PC-3 (cell line): ENCODE measurements at regions not wholly inside any gene's neighbourhood (a gene's known extent, or its start where the extent isn't known, plus 50 kb on each side); places are given as distances from the start of the nearest gene placed in this dataset.

Source experiments
- ATAC-seq: fragments of 200-7000 bp; cut with Tn5 transposase; 2 replicates; pipeline ENCODE4 v1.9.1; 2020; ENCODE audit warnings: mild to moderate bottlenecking, moderate library complexity
- BruUV-seq: library from RNA; stranded (reverse); fragments of 400-500 nt; replicated peaks from 2 replicates; lab custom pipeline; 2021; lab: Mats Ljungman, UMichigan
- CTCF ChIA-PET: fragments of 300-600 bp; sonication (Branson Sonifier 250); formaldehyde crosslinking; loops from one replicate; lab custom pipeline; 2022; ENCODE audit warnings: antibody characterized with exemption; lab: Charles Lee
- POLR2A ChIA-PET: fragments of 300-600 bp; sonication (Branson Sonifier 250); formaldehyde crosslinking; loops from one replicate; lab custom pipeline; 2022; ENCODE audit warnings: antibody characterized with exemption; ENCODE audit not compliant: unreplicated experiment; lab: Charles Lee
- DNase-seq: peaks from one replicate; pipeline ENCODE4 v3.0.0-alpha.2; 2015
- H2AFZ ChIP-seq: fragments of 300-600 bp; sonication (generic); 2 replicates; pipeline ENCODE4 v1.6.0; 2016; ENCODE audit warnings: antibody characterized with exemption, low read length
- H3F3A ChIP-seq: fragments of 300-600 bp; sonication (generic); one replicate; pipeline ENCODE4 v1.6.0; 2017; ENCODE audit warnings: antibody characterized with exemption, low read length, control low read depth, mild to moderate bottlenecking; ENCODE audit not compliant: unreplicated experiment
- H3K27ac ChIP-seq: fragments of 300-600 bp; sonication (generic); 2 replicates; pipeline ENCODE4 v1.5.1; 2016; ENCODE audit warnings: mild to moderate bottlenecking, low read length
- H3K27me3 ChIP-seq: fragments of 300-600 bp; sonication (generic); 2 replicates; pipeline ENCODE4 v1.6.1; 2016; ENCODE audit warnings: low read length, mixed read lengths
- H3K36me3 ChIP-seq: fragments of 300-600 bp; sonication (generic); 2 replicates; pipeline ENCODE4 v1.6.1; 2016; ENCODE audit warnings: low read depth, mixed run types, low read length, mixed read lengths
- H3K4me1 ChIP-seq: fragments of 300-600 bp; sonication (generic); 2 replicates; pipeline ENCODE4 v1.5.1; 2016; ENCODE audit warnings: low read length; ENCODE audit not compliant: insufficient read depth
- H3K4me2 ChIP-seq: fragments of 300-600 bp; sonication (generic); 2 replicates; pipeline ENCODE4 v1.6.0; 2016; ENCODE audit warnings: low read length
- H3K4me3 ChIP-seq: fragments of 300-600 bp; sonication (generic); 2 replicates; pipeline ENCODE4 v1.5.1; 2016; ENCODE audit warnings: mild to moderate bottlenecking, low read length, mixed read lengths
- H3K79me2 ChIP-seq: fragments of 300-600 bp; sonication (generic); 2 replicates; pipeline ENCODE4 v1.6.1; 2017; ENCODE audit warnings: low read length, mixed read lengths
- H3K9ac ChIP-seq: fragments of 300-600 bp; sonication (generic); 2 replicates; pipeline ENCODE4 v1.6.0; 2016; ENCODE audit warnings: mild to moderate bottlenecking, low read length
- H3K9me2 ChIP-seq: fragments of 300-600 bp; sonication (generic); replicated peaks from 2 replicates; pipeline ENCODE4 v1.6.1; 2016; ENCODE audit warnings: mixed run types, low read length, mixed read lengths
- H3K9me3 ChIP-seq: fragments of 300-600 bp; sonication (generic); 2 replicates; pipeline ENCODE4 v1.6.1; 2016; ENCODE audit warnings: low read length, mixed read lengths
- H4K20me1 ChIP-seq: fragments of 300-600 bp; sonication (generic); 2 replicates; pipeline ENCODE4 v1.6.1; 2016; ENCODE audit warnings: low read length, mixed read lengths
- EZH2 ChIP-seq: fragments of 300-600 bp; sonication (generic); IDR thresholded peaks from one replicate; pipeline ENCODE4 v1.6.1; 2017; ENCODE audit warnings: antibody characterized with exemption, mild to moderate bottlenecking, low read length; ENCODE audit not compliant: unreplicated experiment
- EZH2phosphoT487 ChIP-seq: fragments of 300-600 bp; sonication (generic); IDR thresholded peaks from 2 replicates; pipeline ENCODE4 v1.6.1; 2018; ENCODE audit warnings: mild to moderate bottlenecking, antibody characterized with exemption, low read length, borderline replicate concordance
- intact Hi-C: fragments of 100-400 bp; cut with micrococcal nuclease; formaldehyde crosslinking; loops from 2 replicates; pipeline ENCODE4 v1.9.0; 2023
- TF ChIP-seq, protein P1 (sequence below): fragments of 300-600 bp; sonication (generic); conservative IDR thresholded peaks from 2 replicates; pipeline ENCODE4 v1.5.1; 2017; ENCODE audit warnings: antibody characterized with exemption, low read depth, mild to moderate bottlenecking, low read length

DNA sequence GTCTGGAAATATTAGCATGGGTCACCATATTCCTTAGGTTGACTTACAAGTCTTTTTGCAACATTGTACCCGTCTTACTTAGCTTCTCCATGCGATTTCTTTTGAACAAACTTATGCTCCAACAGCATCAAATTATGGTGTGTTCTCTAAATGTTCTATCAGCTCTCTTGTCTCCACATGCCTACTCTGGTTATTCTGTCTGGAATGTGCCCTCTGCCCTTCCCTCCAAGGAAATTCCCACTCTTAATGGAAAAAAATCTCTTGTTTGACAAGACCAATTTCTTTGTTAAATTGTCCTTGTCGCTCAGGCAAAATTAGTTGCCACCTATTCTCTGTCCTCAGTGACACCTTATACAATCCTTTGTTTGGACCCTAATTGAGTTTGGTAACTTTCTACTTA, 522.8 kb upstream of the LUZP2 start:
- H3K9me2 ChIP-seq = no peaks in the 10 kb centered on the region
- intact Hi-C loops = no loop called here
- no peaks in the 10 kb centered on the region for H3F3A ChIP-seq
- H3K9ac ChIP-seq = no peak overlapping the region
- H3K4me3 ChIP-seq = no peak overlapping the region
- no peak for ATAC-seq
- no peaks in the 10 kb centered on the region for H3K9me3 ChIP-seq
- no peaks in the 10 kb centered on the region for H3K36me3 ChIP-seq
- H2AFZ ChIP-seq = no peak overlapping the region
- no peaks in the 10 kb centered on the region for H3K4me1 ChIP-seq
- no peak for DNase-seq
- H3K27ac ChIP-seq = no peak overlapping the region
- no TSS peak for BruUV-seq
- ChIA-PET CTCF (no interaction called here), POLR2A (no interaction called here)
- H3K27me3 ChIP-seq = no peaks in the 10 kb centered on the region
- no peak for TF ChIP-seq EZH2
- no peak for TF ChIP-seq EZH2phosphoT487
- TF ChIP-seq, protein P1, sequence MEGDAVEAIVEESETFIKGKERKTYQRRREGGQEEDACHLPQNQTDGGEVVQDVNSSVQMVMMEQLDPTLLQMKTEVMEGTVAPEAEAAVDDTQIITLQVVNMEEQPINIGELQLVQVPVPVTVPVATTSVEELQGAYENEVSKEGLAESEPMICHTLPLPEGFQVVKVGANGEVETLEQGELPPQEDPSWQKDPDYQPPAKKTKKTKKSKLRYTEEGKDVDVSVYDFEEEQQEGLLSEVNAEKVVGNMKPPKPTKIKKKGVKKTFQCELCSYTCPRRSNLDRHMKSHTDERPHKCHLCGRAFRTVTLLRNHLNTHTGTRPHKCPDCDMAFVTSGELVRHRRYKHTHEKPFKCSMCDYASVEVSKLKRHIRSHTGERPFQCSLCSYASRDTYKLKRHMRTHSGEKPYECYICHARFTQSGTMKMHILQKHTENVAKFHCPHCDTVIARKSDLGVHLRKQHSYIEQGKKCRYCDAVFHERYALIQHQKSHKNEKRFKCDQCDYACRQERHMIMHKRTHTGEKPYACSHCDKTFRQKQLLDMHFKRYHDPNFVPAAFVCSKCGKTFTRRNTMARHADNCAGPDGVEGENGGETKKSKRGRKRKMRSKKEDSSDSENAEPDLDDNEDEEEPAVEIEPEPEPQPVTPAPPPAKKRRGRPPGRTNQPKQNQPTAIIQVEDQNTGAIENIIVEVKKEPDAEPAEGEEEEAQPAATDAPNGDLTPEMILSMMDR = no peak
- H3K4me2 ChIP-seq = no peak overlapping the region
- H4K20me1 ChIP-seq = no peaks in the 10 kb centered on the region
- no peaks in the 10 kb centered on the region for H3K79me2 ChIP-seq

DNA sequence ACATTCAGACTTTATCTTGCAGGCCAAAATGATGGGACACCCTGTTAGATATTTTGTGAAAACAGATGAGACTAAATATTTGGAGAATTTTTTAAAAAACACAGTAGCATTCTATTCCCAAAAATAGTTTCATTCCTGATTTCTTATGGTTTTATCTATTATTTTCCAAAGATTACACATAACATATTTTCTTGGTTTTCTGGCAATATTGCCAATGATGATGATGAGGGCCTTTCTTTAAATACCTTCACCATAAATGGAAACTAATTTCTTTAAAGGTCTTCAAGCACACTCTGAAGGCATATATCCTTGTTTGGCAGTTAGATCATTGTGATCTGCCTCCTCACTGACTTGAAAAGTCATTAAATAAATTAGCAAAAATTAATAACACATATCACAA, 522.3 kb upstream of the LUZP2 start:
- Histone ChIP-seq H3K9me3 (no peaks in the 10 kb centered on the region), H3K36me3 (no peaks in the 10 kb centered on the region), H3K9me2 (no peaks in the 10 kb centered on the region), H2AFZ (no peak overlapping the region), H3K4me2 (no peak overlapping the region), H3K9ac (no peak overlapping the region), H3K27me3 (no peaks in the 10 kb centered on the region), H3F3A (no peaks in the 10 kb centered on the region), H3K4me1 (no peaks in the 10 kb centered on the region), H3K27ac (no peak overlapping the region), H3K79me2 (no peaks in the 10 kb centered on the region), H4K20me1 (no peaks in the 10 kb centered on the region), H3K4me3 (no peak overlapping the region)
- POLR2A ChIA-PET = no interaction called here
- ATAC-seq (no peak), DNase-seq (no peak)
- CTCF ChIA-PET = no interaction called here
- intact Hi-C loops = no loop called here
- no TSS peak for BruUV-seq
- TF ChIP-seq, protein P1 = no peak
- TF ChIP-seq EZH2phosphoT487 (no peak), EZH2 (no peak)

DNA sequence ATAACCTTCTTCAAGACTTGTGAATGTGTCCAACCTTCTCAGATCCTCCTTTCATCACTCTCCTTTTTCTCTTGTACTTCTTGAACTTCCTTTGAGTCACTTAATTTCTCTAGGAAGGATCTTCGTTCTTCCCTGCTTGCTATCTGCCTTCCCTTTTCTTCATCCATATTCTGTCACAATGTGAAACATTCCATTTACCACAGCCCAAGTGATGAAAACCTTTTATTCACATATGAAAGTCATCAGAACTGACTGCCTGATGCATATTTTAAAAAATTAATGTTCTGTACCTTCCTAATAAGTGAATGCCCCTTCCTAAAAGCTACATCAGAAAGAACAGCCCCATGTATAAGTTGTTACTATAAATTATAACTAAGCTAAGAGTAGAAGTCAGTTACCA, 520.4 kb upstream of the LUZP2 start:
- no peak overlapping the region for H3K27ac ChIP-seq
- no TSS peak for BruUV-seq
- no peak for DNase-seq
- no peaks in the 10 kb centered on the region for H4K20me1 ChIP-seq
- H3K4me2 ChIP-seq = no peak overlapping the region
- no peaks in the 10 kb centered on the region for H3K9me2 ChIP-seq
- H3F3A ChIP-seq = no peaks in the 10 kb centered on the region
- H3K36me3 ChIP-seq = no peaks in the 10 kb centered on the region
- H3K9me3 ChIP-seq = no peaks in the 10 kb centered on the region
- ChIA-PET CTCF (no interaction called here), POLR2A (no interaction called here)
- ATAC-seq = no peak
- H3K9ac ChIP-seq = no peak overlapping the region
- intact Hi-C loops = no loop called here
- TF ChIP-seq EZH2phosphoT487 = no peak
- TF ChIP-seq EZH2 = no peak
- TF ChIP-seq, protein P1 = no peak
- no peak overlapping the region for H3K4me3 ChIP-seq
- no peak overlapping the region for H2AFZ ChIP-seq
- H3K27me3 ChIP-seq = no peaks in the 10 kb centered on the region
- no peaks in the 10 kb centered on the region for H3K79me2 ChIP-seq
- no peaks in the 10 kb centered on the region for H3K4me1 ChIP-seq
